SK-N-SH (cell line): ENCODE measurements at regions not wholly inside any gene's neighbourhood (a gene's known extent, or its start where the extent isn't known, plus 50 kb on each side); places are given as distances from the start of the nearest gene placed in this dataset.

ENCODE experiments used
- CTCF ChIA-PET: fragments of 300-600, 350-600 bp; formaldehyde crosslinking; extraction: SDS; loops from one replicate; lab custom pipeline; 2021; lab: Yijun Ruan, JAX
- POLR2A ChIA-PET: fragments of 350-600 bp; sonication (Branson Sonifier 250); formaldehyde crosslinking; extraction: SDS; loops from one replicate; lab custom pipeline; 2020; ENCODE audit warnings: antibody characterized with exemption, inconsistent platforms; lab: Yijun Ruan, JAX
- DNase-seq: peaks from one replicate; pipeline ENCODE4 v3.0.0; 2012
- H2AFZ ChIP-seq: fragments of 200-600 bp; sonication (generic); 2 replicates; pipeline ENCODE4 v1.8.1; 2016; ENCODE audit warnings: antibody characterized with exemption, mild to moderate bottlenecking, low read depth
- H3F3A ChIP-seq: fragments of 200-600 bp; sonication (generic); replicated peaks from 2 replicates; pipeline ENCODE3; 2016; ENCODE audit warnings: antibody characterized with exemption, mild to moderate bottlenecking; ENCODE audit not compliant: insufficient read depth
- H3K27ac ChIP-seq, 2 experiments: fragments of 200-500 bp in 1 of 2; fragments of 200-600 bp in 1 of 2; sonication (Bioruptor generic) in 1 of 2; sonication (generic), shearing (Covaris generic) in 1 of 2; 2 replicates each; pipeline versions ENCODE4 v1.5.1 to v1.6.1; 2014 to 2016; ENCODE audit warnings: low read depth in 2 of 2, inconsistent platforms in 1 of 2, low read length in 1 of 2, mild to moderate bottlenecking in 1 of 2, mixed read lengths in 1 of 2
- H3K27me3 ChIP-seq: fragments of 200-600 bp; sonication (generic), shearing (Covaris generic); 2 replicates; pipeline ENCODE4 v1.6.1; 2016; ENCODE audit warnings: mixed run types; ENCODE audit not compliant: insufficient read depth
- H3K36me3 ChIP-seq, 2 experiments: fragments of 200-500 bp in 1 of 2; fragments of 200-600 bp in 1 of 2; sonication (Bioruptor generic) in 1 of 2; sonication (generic) in 1 of 2; replicated peaks in 1 of 2; 2 replicates each; pipeline versions ENCODE3 to v1.5.1; 2014 to 2016; ENCODE audit warnings: low read length in 1 of 2, mild to moderate bottlenecking in 1 of 2; ENCODE audit not compliant: insufficient read depth in 2 of 2, control insufficient read depth in 1 of 2
- H3K4me1 ChIP-seq, 2 experiments: fragments of 200-500 bp in 1 of 2; fragments of 200-600 bp in 1 of 2; sonication (Bioruptor generic) in 1 of 2; sonication (generic), shearing (Covaris generic) in 1 of 2; 2 replicates each; pipeline versions ENCODE4 v1.5.1 to v1.6.1; 2014 to 2016; ENCODE audit warnings: low read depth in 1 of 2, low read length in 1 of 2, mixed run types in 1 of 2; ENCODE audit not compliant: insufficient read depth in 2 of 2, control insufficient read depth in 1 of 2
- H3K4me2 ChIP-seq: fragments of 200-600 bp; sonication (generic), shearing (Covaris generic); 2 replicates; pipeline ENCODE4 v1.6.1; 2017; ENCODE audit warnings: mixed run types
- H3K4me3 ChIP-seq, 2 experiments: fragments of 200-500 bp in 1 of 2; fragments of 200-600 bp in 1 of 2; sonication (Bioruptor generic) in 1 of 2; sonication (generic), shearing (Covaris generic) in 1 of 2; 2 replicates each; pipeline versions ENCODE4 v1.5.1 to v1.8.1; 2014 to 2016; ENCODE audit warnings: low read depth in 2 of 2, inconsistent platforms in 1 of 2, low read length in 1 of 2, mild to moderate bottlenecking in 1 of 2, mixed read lengths in 1 of 2, moderate library complexity in 1 of 2
- H3K79me2 ChIP-seq: fragments of 200-600 bp; sonication (generic); 2 replicates; pipeline ENCODE4 v1.8.1; 2017; ENCODE audit warnings: mild to moderate bottlenecking; ENCODE audit not compliant: insufficient read depth
- H3K9ac ChIP-seq: fragments of 200-600 bp; sonication (generic); 2 replicates; pipeline ENCODE4 v1.6.1; 2017; ENCODE audit warnings: mixed run types
- H3K9me2 ChIP-seq: fragments of 200-600 bp; sonication (generic); 2 replicates; pipeline ENCODE4 v1.6.1; 2017; ENCODE audit warnings: mixed run types
- H3K9me3 ChIP-seq: fragments of 200-600 bp; sonication (generic); 2 replicates; pipeline ENCODE4 v1.6.1; 2017; ENCODE audit warnings: mixed run types, mild to moderate bottlenecking, moderate library complexity
- H4K20me1 ChIP-seq: fragments of 200-600 bp; sonication (generic); 2 replicates; pipeline ENCODE4 v1.6.1; 2017; ENCODE audit warnings: mild to moderate bottlenecking, mixed run types; ENCODE audit not compliant: insufficient read depth
- CHD2 ChIP-seq: fragments of 150-350 bp; IDR thresholded peaks from 2 replicates; pipeline ENCODE4 v1.6.1; 2018; ENCODE audit warnings: low read length; ENCODE audit not compliant: partially characterized antibody
- EP300 ChIP-seq, 2 experiments: IDR thresholded peaks; 2 replicates each; pipeline versions ENCODE4 v1.4.0 to v1.6.1; 2012; ENCODE audit warnings: borderline replicate concordance in 1 of 2, low read depth in 1 of 2, low read length in 1 of 2
- EZH2phosphoT487 ChIP-seq: fragments of 200-600 bp; sonication (generic); IDR thresholded peaks from 2 replicates; pipeline ENCODE4 v1.6.1; 2017; ENCODE audit warnings: low read depth, mixed run types, mild to moderate bottlenecking, antibody characterized with exemption, moderate library complexity, borderline replicate concordance
- FOSL2 ChIP-seq: IDR thresholded peaks from 2 replicates; pipeline ENCODE4 v1.4.0; 2012; ENCODE audit warnings: low read depth, mild to moderate bottlenecking, moderate library complexity, borderline replicate concordance
- FOXJ3 ChIP-seq: sonication (generic); formaldehyde crosslinking; IDR thresholded peaks from 2 replicates; pipeline ENCODE4 v1.5.1; 2020; ENCODE audit warnings: mild to moderate bottlenecking, missing genetic modification reagents
- FOXM1 ChIP-seq: IDR thresholded peaks from 2 replicates; pipeline ENCODE4 v1.4.0; 2012; ENCODE audit warnings: low read depth, mild to moderate bottlenecking
- GATA2 ChIP-seq: sonication (generic); formaldehyde crosslinking; IDR thresholded peaks from 2 replicates; pipeline ENCODE4 v1.5.0; 2020; ENCODE audit warnings: mild to moderate bottlenecking, missing genetic modification reagents
- JUND ChIP-seq: IDR thresholded peaks from 2 replicates; pipeline ENCODE4 v1.4.0; 2012
- MEF2A ChIP-seq: IDR thresholded peaks from 2 replicates; pipeline ENCODE4 v1.4.0; 2012; ENCODE audit warnings: low read depth, borderline replicate concordance
- MXI1 ChIP-seq: IDR thresholded peaks from 2 replicates; pipeline ENCODE4 v1.6.1; 2012; ENCODE audit warnings: mild to moderate bottlenecking, low read depth, low read length, improper control_type of control experiment
- NFIC ChIP-seq: IDR thresholded peaks from 2 replicates; pipeline ENCODE4 v1.4.0; 2012; ENCODE audit warnings: borderline replicate concordance
- NRF1 ChIP-seq: IDR thresholded peaks from 2 replicates; pipeline ENCODE4 v1.6.1; 2012; ENCODE audit warnings: low read depth, mild to moderate bottlenecking, low read length
- POLR2AphosphoS5 ChIP-seq: IDR thresholded peaks from 2 replicates; pipeline ENCODE4 v1.6.1; 2012; ENCODE audit warnings: low read depth, low read length
- RAD21 ChIP-seq: IDR thresholded peaks from 2 replicates; pipeline ENCODE4 v1.6.1; 2012; ENCODE audit warnings: mild to moderate bottlenecking, low read length
- RFX5 ChIP-seq: IDR thresholded peaks from 2 replicates; pipeline ENCODE4 v1.6.1; 2012; ENCODE audit warnings: mild to moderate bottlenecking, improper control_type of control experiment, low read length
- RXRA ChIP-seq: IDR thresholded peaks from 2 replicates; pipeline ENCODE4 v1.4.0; 2012; ENCODE audit warnings: low read depth, mild to moderate bottlenecking, borderline replicate concordance
- SIN3A ChIP-seq: IDR thresholded peaks from 2 replicates; pipeline ENCODE4 v1.6.1; 2012; ENCODE audit warnings: low read depth, mild to moderate bottlenecking, low read length, moderate library complexity, borderline replicate concordance
- SMC3 ChIP-seq: IDR thresholded peaks from 2 replicates; pipeline ENCODE4 v1.6.1; 2012; ENCODE audit warnings: low read depth, low read length, improper control_type of control experiment
- TAF1 ChIP-seq: IDR thresholded peaks from 2 replicates; pipeline ENCODE4 v1.6.1; 2012; ENCODE audit warnings: low read depth, mild to moderate bottlenecking, low read length, moderate library complexity, borderline replicate concordance
- TCF12 ChIP-seq: IDR thresholded peaks from 2 replicates; pipeline ENCODE4 v1.4.0; 2012
- TEAD4 ChIP-seq: IDR thresholded peaks from 2 replicates; pipeline ENCODE4 v1.4.0; 2012; ENCODE audit warnings: mild to moderate bottlenecking, borderline replicate concordance; ENCODE audit not compliant: insufficient read depth
- YY1 ChIP-seq: IDR thresholded peaks from 2 replicates; pipeline ENCODE4 v1.4.0; 2012; ENCODE audit warnings: low read depth, mild to moderate bottlenecking
- WGBS: methylation state at CpG from one replicate; pipeline ENCODE4 v1.1.6; 2017; ENCODE audit warnings: low lambda C conversion rate; 5-methylcytosine and 5-hydroxymethylcytosine counted together
- TF ChIP-seq, protein P1 (sequence below): IDR thresholded peaks from 2 replicates; pipeline ENCODE4 v1.4.0; 2012; ENCODE audit warnings: low read depth, borderline replicate concordance
- TF ChIP-seq, protein P2 (sequence below): IDR thresholded peaks from 2 replicates; pipeline ENCODE4 v1.4.0; 2012; ENCODE audit warnings: low read depth, borderline replicate concordance
- TF ChIP-seq, protein P3 (sequence below): fragments of 150-350 bp; IDR thresholded peaks from 2 replicates; pipeline ENCODE4 v1.6.1; 2017; ENCODE audit warnings: antibody characterized with exemption, low read length, low read depth, borderline replicate concordance
- TF ChIP-seq, protein P4 (sequence below): IDR thresholded peaks from 2 replicates; pipeline ENCODE4 v1.4.0; 2012; ENCODE audit warnings: low read depth
- TF ChIP-seq, protein P5 (sequence below): IDR thresholded peaks from 2 replicates; pipeline ENCODE4; 2012

DNA sequence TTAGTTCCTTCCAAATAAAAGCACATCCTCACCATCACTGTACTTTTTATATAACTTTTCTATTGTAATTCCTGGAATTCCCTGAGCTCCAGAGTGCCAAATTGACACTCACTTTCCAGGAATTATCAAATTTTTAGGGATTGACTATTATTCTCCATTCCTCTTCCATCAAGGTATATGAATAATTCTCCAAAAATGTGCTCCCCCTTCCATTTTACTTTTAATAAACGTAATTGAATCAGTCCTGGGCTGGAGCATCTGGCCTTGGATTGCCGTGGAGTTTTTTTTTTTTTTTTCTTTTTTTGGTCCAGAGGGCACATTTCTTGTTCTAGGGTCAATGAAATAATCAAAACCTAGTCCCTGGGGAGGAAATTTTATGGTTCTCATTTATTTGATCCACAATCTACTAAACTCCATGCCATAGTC, 304.3 kb downstream of the CDCA7 start:
- Histone ChIP-seq H3K4me3 (no peak overlapping the region), H3K4me1 (peaks cover 0 to 22% of the 10 kb centered on the region in 2 experiments; a peak in 2 of 4 replicates), H3K4me2 (peak overlapping the region; percentile 43), H3K79me2 (no peaks in the 10 kb centered on the region), H3K9me2 (no peaks in the 10 kb centered on the region), H3K9me3 (no peaks in the 10 kb centered on the region)
- 5% methylated on average over 2 of the region's 2 CpGs for WGBS
- DNase-seq, result no peak
- POLR2A ChIA-PET, result no interaction called here
- TF ChIP-seq TAF1 (no peak), GATA2 (no peak), POLR2AphosphoS5 (no peak; the same call in 1 of the 2 replicates), SMC3 (no peak), JUND (peak; percentile 78), RFX5 (no peak), NRF1 (no peak), EZH2phosphoT487 (no peak), TEAD4 (peak; percentile 87), CHD2 (no peak), YY1 (no peak), FOSL2 (peak; percentile 84), TCF12 (peak; percentile 93), FOXM1 (no peak), RAD21 (no peak), FOXJ3 (CRISPR knock-in tag) (no peak), NFIC (peak; percentile 71), RXRA (peak; percentile 24; the same call in 1 of the 2 replicates), MXI1 (no peak), MEF2A (no peak), SIN3A (no peak), EP300 (IDR thresholded peaks at IDR 0.05; ENCODE audit: borderline replicate concordance in 1 of 2, low read depth in 1 of 2, low read length in 1 of 2) (peak; percentile 8 to 73; a peak in 1 of 4 replicates)
- TF ChIP-seq, protein P1, sequence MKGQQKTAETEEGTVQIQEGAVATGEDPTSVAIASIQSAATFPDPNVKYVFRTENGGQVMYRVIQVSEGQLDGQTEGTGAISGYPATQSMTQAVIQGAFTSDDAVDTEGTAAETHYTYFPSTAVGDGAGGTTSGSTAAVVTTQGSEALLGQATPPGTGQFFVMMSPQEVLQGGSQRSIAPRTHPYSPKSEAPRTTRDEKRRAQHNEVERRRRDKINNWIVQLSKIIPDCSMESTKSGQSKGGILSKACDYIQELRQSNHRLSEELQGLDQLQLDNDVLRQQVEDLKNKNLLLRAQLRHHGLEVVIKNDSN, result no peak
- TF ChIP-seq, protein P2, sequence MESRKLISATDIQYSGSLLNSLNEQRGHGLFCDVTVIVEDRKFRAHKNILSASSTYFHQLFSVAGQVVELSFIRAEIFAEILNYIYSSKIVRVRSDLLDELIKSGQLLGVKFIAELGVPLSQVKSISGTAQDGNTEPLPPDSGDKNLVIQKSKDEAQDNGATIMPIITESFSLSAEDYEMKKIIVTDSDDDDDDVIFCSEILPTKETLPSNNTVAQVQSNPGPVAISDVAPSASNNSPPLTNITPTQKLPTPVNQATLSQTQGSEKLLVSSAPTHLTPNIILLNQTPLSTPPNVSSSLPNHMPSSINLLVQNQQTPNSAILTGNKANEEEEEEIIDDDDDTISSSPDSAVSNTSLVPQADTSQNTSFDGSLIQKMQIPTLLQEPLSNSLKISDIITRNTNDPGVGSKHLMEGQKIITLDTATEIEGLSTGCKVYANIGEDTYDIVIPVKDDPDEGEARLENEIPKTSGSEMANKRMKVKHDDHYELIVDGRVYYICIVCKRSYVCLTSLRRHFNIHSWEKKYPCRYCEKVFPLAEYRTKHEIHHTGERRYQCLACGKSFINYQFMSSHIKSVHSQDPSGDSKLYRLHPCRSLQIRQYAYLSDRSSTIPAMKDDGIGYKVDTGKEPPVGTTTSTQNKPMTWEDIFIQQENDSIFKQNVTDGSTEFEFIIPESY, result no peak
- TF ChIP-seq, protein P3, sequence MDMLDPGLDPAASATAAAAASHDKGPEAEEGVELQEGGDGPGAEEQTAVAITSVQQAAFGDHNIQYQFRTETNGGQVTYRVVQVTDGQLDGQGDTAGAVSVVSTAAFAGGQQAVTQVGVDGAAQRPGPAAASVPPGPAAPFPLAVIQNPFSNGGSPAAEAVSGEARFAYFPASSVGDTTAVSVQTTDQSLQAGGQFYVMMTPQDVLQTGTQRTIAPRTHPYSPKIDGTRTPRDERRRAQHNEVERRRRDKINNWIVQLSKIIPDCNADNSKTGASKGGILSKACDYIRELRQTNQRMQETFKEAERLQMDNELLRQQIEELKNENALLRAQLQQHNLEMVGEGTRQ, result no peak
- TF ChIP-seq, protein P4, sequence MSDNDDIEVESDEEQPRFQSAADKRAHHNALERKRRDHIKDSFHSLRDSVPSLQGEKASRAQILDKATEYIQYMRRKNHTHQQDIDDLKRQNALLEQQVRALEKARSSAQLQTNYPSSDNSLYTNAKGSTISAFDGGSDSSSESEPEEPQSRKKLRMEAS, result no peak
- TF ChIP-seq, protein P5, sequence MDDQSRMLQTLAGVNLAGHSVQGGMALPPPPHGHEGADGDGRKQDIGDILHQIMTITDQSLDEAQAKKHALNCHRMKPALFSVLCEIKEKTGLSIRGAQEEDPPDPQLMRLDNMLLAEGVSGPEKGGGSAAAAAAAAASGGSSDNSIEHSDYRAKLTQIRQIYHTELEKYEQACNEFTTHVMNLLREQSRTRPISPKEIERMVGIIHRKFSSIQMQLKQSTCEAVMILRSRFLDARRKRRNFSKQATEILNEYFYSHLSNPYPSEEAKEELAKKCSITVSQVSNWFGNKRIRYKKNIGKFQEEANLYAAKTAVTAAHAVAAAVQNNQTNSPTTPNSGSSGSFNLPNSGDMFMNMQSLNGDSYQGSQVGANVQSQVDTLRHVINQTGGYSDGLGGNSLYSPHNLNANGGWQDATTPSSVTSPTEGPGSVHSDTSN, result peak; percentile 57
- TF ChIP-seq, all 33 proteins: peak for 8
- peak overlapping the region in 1 of 2 experiments; percentile 91; a peak in 2 of 4 replicates for H3K27ac ChIP-seq
- CTCF ChIA-PET, result interaction anchor here (1.2 kb wide), 1 partner anchor 9 kb away, joined by 4 read pairs; no protein-coding TSS in a partner anchor
- H3K9ac ChIP-seq, result peak overlapping the region; percentile 65
- no peaks in the 10 kb centered on the region for H3K27me3 ChIP-seq
- H3F3A ChIP-seq, result peaks cover 16% of the 10 kb centered on the region
- peak overlapping the region; percentile 55; the same call in 1 of the 2 replicates for H2AFZ ChIP-seq
- no peaks in the 10 kb centered on the region for H4K20me1 ChIP-seq
- no peaks in the 10 kb centered on the region for H3K36me3 ChIP-seq
